ENCODE measurements at regions not wholly inside any gene's neighbourhood (a gene's known extent, or its start where the extent isn't known, plus 50 kb on each side); places are given as distances from the start of the nearest gene placed in this dataset.

DNA sequence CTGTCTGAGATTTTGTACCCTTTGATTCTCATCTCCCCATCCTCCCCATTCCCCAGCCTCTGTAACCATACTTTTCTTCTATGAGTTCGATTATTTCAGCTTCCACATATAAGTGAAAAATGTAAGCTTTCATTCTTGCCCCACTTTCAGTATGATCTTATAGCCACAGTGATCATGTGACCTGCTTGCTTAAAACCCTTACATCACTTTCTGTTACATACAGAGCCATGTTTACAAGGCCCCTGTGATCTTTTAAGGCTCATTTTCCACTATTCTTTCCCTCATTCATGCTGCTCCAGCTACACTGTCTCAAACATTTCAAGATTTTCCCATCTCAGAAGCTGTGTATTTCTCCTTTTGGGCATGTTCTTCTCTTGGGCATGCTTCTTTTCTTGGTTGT, 147.7 kb downstream of the DCK start:
- TF ChIP-seq, protein P1, sequence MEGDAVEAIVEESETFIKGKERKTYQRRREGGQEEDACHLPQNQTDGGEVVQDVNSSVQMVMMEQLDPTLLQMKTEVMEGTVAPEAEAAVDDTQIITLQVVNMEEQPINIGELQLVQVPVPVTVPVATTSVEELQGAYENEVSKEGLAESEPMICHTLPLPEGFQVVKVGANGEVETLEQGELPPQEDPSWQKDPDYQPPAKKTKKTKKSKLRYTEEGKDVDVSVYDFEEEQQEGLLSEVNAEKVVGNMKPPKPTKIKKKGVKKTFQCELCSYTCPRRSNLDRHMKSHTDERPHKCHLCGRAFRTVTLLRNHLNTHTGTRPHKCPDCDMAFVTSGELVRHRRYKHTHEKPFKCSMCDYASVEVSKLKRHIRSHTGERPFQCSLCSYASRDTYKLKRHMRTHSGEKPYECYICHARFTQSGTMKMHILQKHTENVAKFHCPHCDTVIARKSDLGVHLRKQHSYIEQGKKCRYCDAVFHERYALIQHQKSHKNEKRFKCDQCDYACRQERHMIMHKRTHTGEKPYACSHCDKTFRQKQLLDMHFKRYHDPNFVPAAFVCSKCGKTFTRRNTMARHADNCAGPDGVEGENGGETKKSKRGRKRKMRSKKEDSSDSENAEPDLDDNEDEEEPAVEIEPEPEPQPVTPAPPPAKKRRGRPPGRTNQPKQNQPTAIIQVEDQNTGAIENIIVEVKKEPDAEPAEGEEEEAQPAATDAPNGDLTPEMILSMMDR (conservative IDR thresholded peaks at IDR 0.05; ENCODE audit: control insufficient read depth, insufficient read depth, low read depth, low read length) = no peak
- peak; percentile 16 for DNase-seq (ENCODE audit: low read depth)

DNA sequence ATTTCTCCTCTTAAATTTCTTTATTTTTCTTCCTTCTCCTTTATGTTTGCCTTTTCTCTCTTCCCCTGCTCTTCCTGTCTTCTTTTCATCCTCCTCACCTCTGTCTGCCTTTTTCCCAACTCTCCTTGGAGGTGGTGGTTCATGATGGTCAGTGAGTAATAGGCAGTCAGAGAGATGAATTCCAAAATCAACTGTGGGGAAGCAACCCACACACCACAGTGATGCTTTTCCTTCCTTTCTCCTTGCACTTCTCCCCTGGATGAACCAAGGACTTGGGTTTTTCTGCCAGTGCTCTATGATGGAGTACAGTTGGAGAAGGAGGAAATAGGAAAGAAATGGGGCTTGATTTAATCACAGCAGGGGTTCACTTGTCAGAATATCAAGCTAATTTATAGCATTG, 153.8 kb downstream of the DCK start:
- no peak overlapping the region for H3K4me3 ChIP-seq (ENCODE audit: control insufficient read depth, low read depth, low read length)
- peak; percentile 46 for DNase-seq (ENCODE audit: low read depth)

More for the DNA sequence above, 147.7 kb downstream of the DCK start:
- H3K4me3 ChIP-seq (ENCODE audit: control insufficient read depth, low read depth, low read length) = no peak overlapping the region

DNA sequence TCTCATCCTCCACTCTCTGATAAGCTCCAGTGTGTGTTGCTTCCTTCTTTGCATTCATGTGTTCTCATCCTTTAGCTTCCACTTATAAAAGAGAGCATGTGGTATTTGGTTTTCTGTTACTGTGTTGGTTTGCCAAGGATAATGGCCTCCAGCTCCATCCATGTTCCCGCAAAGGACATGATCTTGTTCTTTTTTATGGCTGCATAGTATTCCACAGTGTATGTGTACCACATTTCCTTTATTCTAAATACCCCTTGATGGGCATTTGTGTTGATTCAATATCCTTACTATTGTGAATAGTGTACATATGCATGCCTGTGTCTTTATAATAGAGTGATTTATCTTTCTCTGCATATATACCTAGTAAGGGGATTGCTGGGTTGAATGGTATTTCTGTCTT, 155.1 kb downstream of the DCK start:
- TF ChIP-seq, protein P1 (conservative IDR thresholded peaks at IDR 0.05; ENCODE audit: control insufficient read depth, insufficient read depth, low read depth, low read length) = no peak
- DNase-seq (ENCODE audit: low read depth) = no peak

More for the DNA sequence above, 153.8 kb downstream of the DCK start:
- TF ChIP-seq, protein P1 (conservative IDR thresholded peaks at IDR 0.05; ENCODE audit: control insufficient read depth, insufficient read depth, low read depth, low read length) = no peak

DNA sequence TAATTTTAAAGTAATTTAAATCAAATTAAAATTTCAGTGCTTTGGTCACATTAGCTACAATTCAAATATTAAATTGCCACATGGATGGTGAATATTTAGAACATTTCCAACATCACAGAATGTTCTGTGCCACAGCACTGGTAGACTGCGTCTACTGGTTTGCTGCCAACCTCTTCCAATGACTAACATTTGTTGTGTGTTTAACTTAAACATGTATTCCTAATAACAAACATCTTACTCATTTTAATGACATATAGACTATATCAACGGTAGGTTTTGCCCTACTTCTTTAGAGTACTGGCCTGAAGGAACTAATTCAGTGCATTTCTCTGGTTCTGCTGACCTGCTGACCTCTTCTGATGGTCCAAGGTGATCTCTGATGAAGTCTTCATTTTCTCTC, 157.6 kb downstream of the DCK start:
- peak; percentile 26 for DNase-seq (ENCODE audit: low read depth)
- H3K4me3 ChIP-seq (ENCODE audit: control insufficient read depth, low read depth, low read length) = no peak overlapping the region
- TF ChIP-seq, protein P1 (conservative IDR thresholded peaks at IDR 0.05; ENCODE audit: control insufficient read depth, insufficient read depth, low read depth, low read length) = no peak

More for the DNA sequence above, 155.1 kb downstream of the DCK start:
- no peak overlapping the region for H3K4me3 ChIP-seq (ENCODE audit: control insufficient read depth, low read depth, low read length)

DNA sequence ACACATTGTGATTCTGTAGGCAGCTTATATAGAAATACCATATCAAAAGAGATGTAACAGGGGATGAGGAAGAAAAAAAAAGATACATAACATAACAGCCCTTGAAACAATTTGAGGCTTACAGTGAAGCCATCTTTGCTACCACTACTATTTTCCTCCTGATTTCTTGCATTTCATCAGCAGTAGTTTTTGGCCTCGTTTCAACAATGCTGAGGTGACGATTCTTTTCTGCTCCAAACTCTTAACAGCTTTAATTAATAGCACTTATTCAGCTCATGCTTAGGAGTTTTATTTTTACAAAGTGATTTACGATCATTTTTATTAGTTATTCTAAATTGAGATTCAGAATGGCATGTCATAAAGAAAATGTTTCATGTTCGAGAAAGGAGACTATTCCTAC, 163.2 kb downstream of the DCK start:
- DNase-seq (ENCODE audit: low read depth) = no peak
- TF ChIP-seq, protein P1 (conservative IDR thresholded peaks at IDR 0.05; ENCODE audit: control insufficient read depth, insufficient read depth, low read depth, low read length) = no peak
- no peak overlapping the region for H3K4me3 ChIP-seq (ENCODE audit: control insufficient read depth, low read depth, low read length)

DNA sequence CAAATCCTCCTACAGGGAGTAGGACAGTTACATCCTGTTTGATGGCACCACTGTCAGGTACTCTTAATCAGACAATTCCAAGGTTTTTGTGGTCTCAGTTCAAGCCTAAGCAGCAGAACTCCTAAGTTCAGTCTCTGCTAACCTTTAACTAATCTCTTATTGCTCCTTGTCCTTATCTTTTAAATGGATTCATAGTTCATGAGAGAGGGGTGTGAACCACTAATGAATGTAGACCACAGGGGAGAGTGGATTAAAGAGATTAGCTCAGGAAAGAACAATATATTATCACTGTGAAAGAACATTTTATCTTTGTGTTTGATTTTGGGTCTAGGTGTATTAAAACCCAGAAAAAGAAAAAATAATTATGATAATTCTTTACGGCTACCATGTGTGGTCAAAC, 168.9 kb downstream of the DCK start:
- DNase-seq (ENCODE audit: low read depth) = no peak
- no peak overlapping the region for H3K4me3 ChIP-seq (ENCODE audit: control insufficient read depth, low read depth, low read length)
- TF ChIP-seq, protein P1 (conservative IDR thresholded peaks at IDR 0.05; ENCODE audit: control insufficient read depth, insufficient read depth, low read depth, low read length) = no peak

DNA sequence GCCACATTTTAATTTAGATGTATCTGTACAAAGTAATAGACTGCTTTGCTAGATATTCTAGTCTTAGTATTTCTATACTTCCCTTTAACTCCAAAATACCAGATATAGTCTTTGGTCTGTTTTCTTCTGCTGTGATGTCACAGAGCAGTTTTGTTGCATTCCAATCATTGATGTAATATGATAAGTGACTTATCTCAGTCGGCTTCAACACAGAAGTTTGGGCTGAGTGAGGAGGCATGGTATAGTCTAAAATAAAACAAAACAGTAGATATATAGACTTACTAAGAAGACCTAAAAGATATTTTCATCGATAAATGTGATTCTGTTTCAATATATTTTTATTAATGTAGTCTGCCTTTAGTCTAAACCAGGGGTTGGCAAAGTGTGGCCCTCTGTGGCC, 169.9 kb downstream of the DCK start:
- no peak overlapping the region for H3K4me3 ChIP-seq (ENCODE audit: control insufficient read depth, low read depth, low read length)
- DNase-seq (ENCODE audit: low read depth) = no peak
- TF ChIP-seq, protein P1 (conservative IDR thresholded peaks at IDR 0.05; ENCODE audit: control insufficient read depth, insufficient read depth, low read depth, low read length) = no peak

All from fibroblast of mammary gland (primary cell).